Esophagus squamous epithelium (tissue), 5 donors: ENCODE measurements at regions not wholly inside any gene's neighbourhood (a gene's known extent, or its start where the extent isn't known, plus 50 kb on each side); places are given as distances from the start of the nearest gene placed in this dataset.
"Not testable (repeated sequence)": the region's sequence is repeated elsewhere in the genome, so short reads cannot be mapped to it uniquely, and the experiment has no call there.

Experiments
- DNase-seq: peaks from one replicate; lab custom pipeline; 2025; lab: John Stamatoyannopoulos, UW
- H3K27ac ChIP-seq, 4 donors: fragments of 200-600 bp; sonication (generic); one replicate each; pipeline ENCODE4 v1.5.1; 2016 to 2019; ENCODE audit warnings: mild to moderate bottlenecking in 1 of 4
- H3K27me3 ChIP-seq, 4 donors: fragments of 200-600 bp; sonication (generic); 1 replicate in 3 of 4; 2 replicates in 1 of 4; pipeline versions ENCODE4 v1.5.1 to v1.6.0; 2017 to 2021; ENCODE audit warnings: antibody characterized with exemption in 1 of 4
- H3K36me3 ChIP-seq, 3 donors: fragments of 200-600 bp; sonication (generic); one replicate each; pipeline ENCODE4 v1.5.1; 2016 to 2019
- H3K4me1 ChIP-seq, 3 donors: fragments of 200-600 bp; sonication (generic); one replicate each; pipeline ENCODE4 v1.5.1; 2017 to 2019
- H3K4me3 ChIP-seq, 4 donors: fragments of 200-600 bp; sonication (generic); 1 replicate in 3 of 4; 2 replicates in 1 of 4; pipeline ENCODE4 v1.5.1; 2016 to 2019; ENCODE audit warnings: mild to moderate bottlenecking in 2 of 4, moderate library complexity in 1 of 4
- H3K9me3 ChIP-seq, 3 donors: fragments of 200-600 bp; sonication (generic); one replicate each; pipeline ENCODE4 v1.5.1; 2016 to 2019
- CTCF ChIP-seq, 6 experiments: fragments of 450-650 bp in 4 of 6; fragments of 200-600 bp in 2 of 6; sonication (generic) in 2 of 6; IDR thresholded peaks; one replicate each; pipeline ENCODE4 v1.5.1; 2016 to 2019; ENCODE audit warnings: antibody characterized with exemption in 6 of 6, mild to moderate bottlenecking in 4 of 6, moderate library complexity in 4 of 6
- POLR2A ChIP-seq, 4 donors: fragments of 450-650 bp; IDR thresholded peaks; one replicate each; pipeline ENCODE4 v1.6.1; 2017; ENCODE audit warnings: antibody characterized with exemption in 4 of 4, mild to moderate bottlenecking in 4 of 4, moderate library complexity in 3 of 4
- WGBS, 2 donors: methylation state at CpG; one replicate each; pipeline ENCODE4 v1.1.5; 2018; 5-methylcytosine and 5-hydroxymethylcytosine counted together
- intact Hi-C: fragments of 100-400 bp; cut with DNase I; formaldehyde crosslinking; loops from one replicate; pipeline ENCODE4 v1.15.0; 2022
- donor health status: DM: yes; HTN: yes; CAD: no.

GRCh38 chr21:35719080-35719479 is 341.2 kb downstream of the SETD4 start:
- WGBS, 2 donors: 71 to 92% methylated on average over 1 of the region's 1 CpG
- intact Hi-C loops: no loop called here
- DNase-seq: no peak
- Histone ChIP-seq H3K4me3 (no peak overlapping the region), H3K4me1 (no peaks in the 10 kb centered on the region), H3K9me3 (no peaks in the 10 kb centered on the region), H3K27ac (no peak overlapping the region), H3K27me3 (peaks cover 0 to 14% (median 0%) of the 10 kb centered on the region in 4 donors), H3K36me3 (no peaks in the 10 kb centered on the region)
- TF ChIP-seq CTCF (IDR thresholded peaks at IDR 0.05) (no peak), POLR2A (IDR thresholded peaks at IDR 0.05) (no peak)

- peaks cover 0 to 16% (median 0%) of the 10 kb centered on the region in 4 donors for H3K27me3 ChIP-seq
- H3K4me3 ChIP-seq: no peak overlapping the region
- no peaks in the 10 kb centered on the region for H3K9me3 ChIP-seq
- H3K36me3 ChIP-seq: no peaks in the 10 kb centered on the region
- intact Hi-C loops: no loop called here
- 37 to 64% methylated on average over 2 of the region's 2 CpGs for WGBS, 2 donors
- TF ChIP-seq POLR2A (IDR thresholded peaks at IDR 0.05) (no peak), CTCF (IDR thresholded peaks at IDR 0.05) (no peak)
- no peak overlapping the region for H3K27ac ChIP-seq
- no peak for DNase-seq
- H3K4me1 ChIP-seq: no peaks in the 10 kb centered on the region
Measured at GRCh38 chr21:35716876-35717565, 343.3 kb downstream of the SETD4 start.

GRCh38 chr21:35713914-35714313 is 346.4 kb downstream of the SETD4 start:
- 77 to 83% methylated on average over 2 of the region's 2 CpGs for WGBS, 2 donors
- no peak for TF ChIP-seq POLR2A (IDR thresholded peaks at IDR 0.05)
- no peak for TF ChIP-seq CTCF (IDR thresholded peaks at IDR 0.05)
- Histone ChIP-seq H3K27ac (no peak overlapping the region), H3K9me3 (no peaks in the 10 kb centered on the region), H3K4me1 (no peaks in the 10 kb centered on the region), H3K27me3 (peaks cover 0 to 16% (median 0%) of the 10 kb centered on the region in 4 donors), H3K36me3 (no peaks in the 10 kb centered on the region), H3K4me3 (no peak overlapping the region)
- intact Hi-C loops: no loop called here
- no peak for DNase-seq

GRCh38 chr21:35711661-35712060 is 348.7 kb downstream of the SETD4 start:
- Histone ChIP-seq H3K4me1 (no peaks in the 10 kb centered on the region), H3K9me3 (no peaks in the 10 kb centered on the region), H3K36me3 (no peaks in the 10 kb centered on the region), H3K27ac (no peak overlapping the region), H3K27me3 (peaks cover 0 to 26% (median 0%) of the 10 kb centered on the region in 4 donors), H3K4me3 (no peak overlapping the region)
- TF ChIP-seq POLR2A (IDR thresholded peaks at IDR 0.05) (no peak), CTCF (IDR thresholded peaks at IDR 0.05) (no peak)
- WGBS, 2 donors: 72 to 77% methylated on average over 2 of the region's 2 CpGs
- no peak for DNase-seq
- intact Hi-C loops: no loop called here

- TF ChIP-seq POLR2A (IDR thresholded peaks at IDR 0.05) (no peak), CTCF (IDR thresholded peaks at IDR 0.05) (no peak)
- H3K27me3 ChIP-seq: peaks cover 0 to 27% (median 0%) of the 10 kb centered on the region in 4 donors
- no peak overlapping the region for H3K4me3 ChIP-seq
- DNase-seq: no peak
- no peaks in the 10 kb centered on the region for H3K9me3 ChIP-seq
- no peaks in the 10 kb centered on the region for H3K4me1 ChIP-seq
- intact Hi-C loops: no loop called here
- 76 to 86% methylated on average over 3 of the region's 3 CpGs for WGBS, 2 donors
- H3K36me3 ChIP-seq: no peaks in the 10 kb centered on the region
- no peak overlapping the region for H3K27ac ChIP-seq
Measured at GRCh38 chr21:35711213-35711612, 349.1 kb downstream of the SETD4 start.

GRCh38 chr21:35709990-35710389 is 350.3 kb downstream of the SETD4 start:
- H3K9me3 ChIP-seq, H3K4me3 ChIP-seq, intact Hi-C loops, H3K36me3 ChIP-seq, H3K27ac ChIP-seq, H3K4me1 ChIP-seq, DNase-seq: not testable (repeated sequence)
- peaks cover 0 to 30% (median 0%) of the 10 kb centered on the region in 4 donors for H3K27me3 ChIP-seq
- 73 to 80% methylated on average over 3 of the region's 3 CpGs for WGBS, 2 donors
